ELR (cell line): ENCODE measurements at regions not wholly inside any gene's neighbourhood (a gene's known extent, or its start where the extent isn't known, plus 50 kb on each side); places are given as distances from the start of the nearest gene placed in this dataset.

Source experiments
- DNase-seq: peaks from one replicate; pipeline ENCODE4 v3.0.0-alpha.2; 2015; ENCODE audit warnings: low read depth

DNA sequence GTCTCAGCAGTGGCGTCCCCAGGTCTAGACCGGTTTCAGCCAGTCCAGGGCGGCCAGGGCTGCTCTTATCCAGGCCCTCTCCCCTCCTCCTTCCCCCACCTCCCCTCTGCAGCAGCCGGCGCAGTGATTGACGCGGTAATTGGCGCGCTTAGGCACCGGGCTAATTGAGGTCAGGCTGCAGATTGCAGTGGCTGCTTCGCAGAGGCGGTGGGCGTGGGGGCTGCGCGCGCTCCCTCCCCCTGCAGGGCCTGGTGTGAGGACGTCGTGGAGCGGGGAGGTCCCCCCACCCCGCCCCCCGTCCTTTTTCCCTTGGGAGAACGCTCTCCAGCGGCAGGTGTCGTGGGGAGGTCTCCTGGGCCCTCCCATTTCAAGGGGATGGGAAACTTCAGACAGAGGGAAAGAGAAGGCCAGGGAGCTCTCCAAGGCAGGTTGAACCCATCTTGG lies 70.4 kb upstream of the BLCAP start:
- DNase-seq: no peak

DNA sequence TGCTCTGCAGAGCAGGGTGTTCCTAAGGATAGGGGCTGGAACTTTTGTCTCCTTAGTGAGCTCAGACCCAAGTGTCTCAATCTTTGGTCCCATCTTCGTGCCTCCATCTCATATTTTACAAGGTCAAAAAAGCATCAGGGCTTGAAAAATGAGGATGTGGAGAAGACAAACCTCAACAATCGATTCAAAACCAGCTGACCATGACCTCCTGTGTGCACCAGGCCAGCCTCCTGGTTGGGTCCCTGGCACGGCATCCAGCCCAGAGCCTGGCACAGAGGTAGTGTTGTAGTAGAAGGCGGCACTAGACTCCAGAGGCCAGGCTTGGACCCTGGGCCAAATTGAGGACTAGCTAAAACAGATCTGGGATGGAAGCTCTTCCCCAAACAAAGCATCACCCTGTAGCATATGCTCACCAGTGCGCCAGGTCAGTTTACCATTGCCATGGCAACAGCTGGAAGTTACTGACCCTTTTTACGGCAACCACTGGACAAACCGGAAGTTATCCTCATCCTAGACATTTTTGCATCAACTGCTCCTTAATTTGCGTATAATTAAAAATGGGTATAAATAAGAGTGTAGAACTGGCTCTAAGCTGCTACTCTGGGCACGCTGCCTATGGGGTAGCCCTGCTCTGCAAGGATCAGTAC lies 69.3 kb upstream of the BLCAP start:
- no peak for DNase-seq

DNA sequence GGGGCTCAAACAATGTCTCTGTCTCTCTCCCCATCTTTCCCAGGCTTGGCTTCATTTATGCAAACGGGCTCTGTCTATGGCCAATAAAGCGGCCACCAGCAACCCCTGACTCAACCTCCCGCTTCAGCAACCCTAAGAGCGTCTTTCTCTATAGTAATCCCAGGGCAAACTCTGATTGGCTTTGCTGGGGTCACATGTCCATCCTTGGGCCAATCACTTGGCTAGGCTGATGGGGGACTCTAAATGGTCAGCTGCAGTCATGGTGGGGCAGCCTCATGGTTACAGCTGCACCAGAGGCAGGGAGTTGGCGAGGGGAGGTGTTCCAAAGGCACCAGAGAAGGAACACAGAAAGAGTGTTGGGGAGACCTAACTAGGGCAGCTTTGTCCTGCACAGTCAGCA lies 68.5 kb upstream of the BLCAP start:
- DNase-seq: no peak

DNA sequence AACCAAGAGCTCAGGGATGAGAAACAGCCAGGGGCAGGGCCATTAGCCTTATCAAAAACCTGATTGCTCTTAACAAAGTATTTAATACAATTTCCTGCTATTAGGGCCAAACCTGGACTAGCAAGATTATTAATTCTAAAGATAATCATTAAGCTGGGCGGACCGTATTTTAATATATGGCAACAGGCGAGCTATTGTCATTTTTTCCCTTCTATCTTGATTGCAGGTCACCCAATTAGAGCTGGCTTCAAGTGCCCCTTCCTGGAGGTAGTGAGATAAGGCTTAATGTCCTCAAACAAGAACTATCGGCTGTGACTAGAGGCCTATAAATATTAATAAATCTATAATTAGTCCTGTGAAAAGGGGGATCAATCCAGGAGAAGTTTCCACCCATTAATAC lies 66.0 kb upstream of the BLCAP start:
- no peak for DNase-seq

DNA sequence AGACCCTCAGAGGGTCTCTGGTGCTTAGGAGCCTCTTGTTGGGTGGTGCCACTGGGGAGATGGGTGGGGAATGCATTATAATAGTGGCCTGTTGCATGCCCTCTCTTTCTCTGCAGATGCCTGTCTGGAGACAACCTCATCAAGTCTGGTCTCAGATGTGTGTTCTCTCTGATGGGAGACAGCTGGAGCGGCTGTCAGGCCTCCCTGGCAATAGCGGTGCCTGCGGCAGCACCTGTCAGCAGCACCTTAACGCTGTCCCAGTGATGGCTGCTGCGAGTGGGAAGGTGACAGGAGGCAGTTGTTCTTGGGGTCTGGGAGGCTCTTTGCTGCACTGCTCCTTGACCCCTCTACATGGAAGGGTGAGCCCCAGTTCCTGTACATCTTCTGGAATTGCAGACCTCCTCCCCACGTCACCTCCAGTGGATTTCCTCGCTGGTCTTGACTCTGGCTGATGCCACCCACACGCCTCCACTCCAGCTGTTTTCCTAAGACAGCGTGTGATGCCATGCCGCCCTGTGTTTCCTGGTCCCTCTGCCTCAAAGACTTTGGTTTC lies 63.3 kb upstream of the BLCAP start:
- no peak for DNase-seq

DNA sequence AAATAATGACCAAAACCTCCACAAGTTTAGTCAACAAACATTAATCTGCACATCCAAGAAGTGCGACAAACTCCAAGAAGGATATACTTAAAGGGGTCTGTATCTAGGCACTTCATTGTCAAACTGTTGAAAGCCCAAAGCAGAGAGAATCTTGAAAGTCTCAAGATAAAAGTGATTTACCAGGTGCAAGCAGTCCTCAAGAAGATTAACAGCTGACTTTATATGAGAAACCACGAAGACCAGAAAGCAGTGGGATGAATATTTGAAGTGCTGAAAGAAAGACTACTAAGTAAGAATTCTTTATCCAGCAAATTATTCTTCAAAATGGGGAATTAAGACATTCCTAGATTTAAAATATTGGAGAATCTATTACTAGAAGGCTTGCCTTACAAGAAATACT lies 58.4 kb upstream of the BLCAP start:
- DNase-seq: no peak

DNA sequence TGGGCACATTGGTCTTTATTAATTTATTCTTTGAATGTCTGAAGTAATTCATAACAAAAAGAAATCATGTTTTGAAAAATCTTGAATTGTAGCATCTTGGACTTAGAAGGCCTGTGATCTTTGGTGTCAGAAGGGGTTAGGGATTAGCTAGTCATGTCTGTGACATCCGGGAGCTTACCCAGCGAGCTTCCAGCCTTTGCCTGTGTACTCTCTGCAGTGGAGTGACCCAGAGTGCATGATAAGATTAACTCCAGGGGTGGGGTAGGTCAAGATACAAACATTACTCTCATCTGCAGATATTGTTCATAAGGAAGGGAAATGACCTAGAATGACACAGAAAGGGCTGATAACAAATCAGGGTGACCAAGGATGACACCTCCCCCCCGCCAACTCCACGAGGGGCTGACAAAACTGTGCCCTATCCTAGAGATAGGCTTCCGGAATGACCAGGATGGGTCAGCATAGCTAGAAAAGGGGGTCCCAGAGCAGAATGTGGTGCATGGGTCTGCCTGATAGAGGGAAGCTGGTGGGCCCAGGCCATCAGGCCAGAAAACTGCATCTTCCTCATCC lies 56.6 kb upstream of the BLCAP start:
- no peak for DNase-seq

DNA sequence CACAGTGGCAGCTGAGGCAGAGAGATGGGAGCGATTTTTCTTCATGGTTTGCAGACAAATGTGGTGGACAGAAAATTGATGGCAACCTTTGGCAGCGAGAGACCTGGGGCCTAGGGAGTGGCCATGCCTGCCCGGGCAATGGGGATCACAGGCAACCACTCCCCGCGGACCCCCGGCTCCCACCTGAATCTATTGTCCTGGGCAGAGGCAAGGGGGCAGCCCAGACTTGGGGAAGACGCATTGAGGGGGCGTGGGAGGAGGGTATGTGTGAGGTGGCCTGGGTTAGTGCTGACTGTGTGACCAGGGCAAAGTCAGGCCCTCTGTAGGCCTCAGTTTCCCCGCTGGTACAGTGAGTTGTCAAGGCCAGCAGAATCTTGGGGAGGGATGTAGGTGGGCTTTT lies 53.6 kb upstream of the BLCAP start:
- DNase-seq: no peak

DNA sequence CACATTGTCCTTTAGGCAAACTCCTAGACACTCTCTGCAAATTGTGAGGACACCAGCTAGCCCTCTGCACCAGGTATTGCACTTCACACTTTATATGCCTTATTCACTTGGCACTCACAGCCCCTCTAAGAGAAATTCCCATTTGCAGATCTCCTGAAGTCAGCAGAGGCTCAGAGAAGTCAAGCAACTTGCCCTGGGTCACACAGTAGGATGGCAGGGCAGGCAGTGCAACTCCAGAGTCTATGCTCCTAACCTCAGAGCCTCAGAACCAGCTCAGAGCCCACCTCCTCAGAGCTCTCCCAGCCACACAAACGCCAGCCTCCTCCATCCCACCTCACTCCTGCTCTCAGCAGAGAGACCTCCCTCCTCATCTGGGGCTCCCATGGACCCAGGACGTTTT lies 52.4 kb upstream of the BLCAP start:
- DNase-seq: no peak

DNA sequence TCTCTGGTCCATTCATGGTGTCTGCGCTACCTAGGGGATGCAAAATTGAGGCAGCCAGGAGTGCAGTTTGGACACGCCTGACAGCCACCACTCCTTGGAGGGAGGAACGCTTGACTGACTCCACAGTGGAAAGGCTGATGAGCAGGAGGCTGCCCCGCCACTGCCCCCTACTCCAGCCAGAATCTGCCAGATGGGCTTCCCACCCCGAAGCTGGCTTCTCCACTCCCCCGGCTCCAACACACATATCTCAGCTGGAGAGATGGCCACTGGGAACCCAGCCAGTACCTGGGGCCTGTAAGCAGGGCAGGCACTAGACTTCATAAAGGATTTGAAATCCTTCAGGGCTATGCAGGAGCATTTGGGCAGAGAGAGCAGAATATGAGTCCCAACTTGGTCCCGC lies 51.4 kb upstream of the BLCAP start:
- DNase-seq: no peak

DNA sequence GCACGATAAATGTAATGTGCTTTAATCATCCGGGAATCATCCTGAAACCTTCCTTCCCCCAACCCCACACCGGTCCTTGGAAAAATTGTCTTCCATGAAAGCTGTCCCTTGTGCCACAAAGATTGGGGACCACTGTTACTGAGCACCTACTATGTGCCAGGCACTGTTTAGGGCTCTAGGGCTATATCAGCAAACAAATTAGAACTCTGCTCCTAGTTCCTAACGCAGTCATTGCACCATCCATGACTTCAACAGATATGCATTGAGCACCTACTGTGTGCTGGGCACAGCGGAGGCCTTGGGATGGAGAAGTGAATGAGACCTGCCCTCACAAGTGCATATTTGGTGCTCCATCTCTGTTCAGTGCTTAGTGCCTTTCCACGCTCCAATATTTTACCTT lies 50.3 kb upstream of the BLCAP start:
- DNase-seq: no peak
